Astrocyte (in vitro differentiated cells and primary cell): ENCODE measurements at regions not wholly inside any gene's neighbourhood (a gene's known extent, or its start where the extent isn't known, plus 50 kb on each side); places are given as distances from the start of the nearest gene placed in this dataset.

ENCODE experiments used
- DNase-seq: peaks from one replicate; pipeline ENCODE4 v3.0.0-alpha.2; 2010; ENCODE audit warnings: low read depth
- FAIRE-seq: peaks from 2 replicates; lab custom pipeline; 2011; peaks lifted over from hg19 to GRCh38; lab: Jason Lieb, UNC
- H2AFZ ChIP-seq: 2 replicates; pipeline ENCODE4 v1.6.0; 2012; ENCODE audit warnings: low read depth, low read length, inconsistent platforms
- H3K27ac ChIP-seq: 2 replicates; pipeline ENCODE4 v1.5.1; 2011; ENCODE audit warnings: low read depth, low read length, inconsistent platforms
- H3K27me3 ChIP-seq: 2 replicates; pipeline ENCODE4 v1.6.0; 2011; ENCODE audit warnings: low read length, inconsistent platforms; ENCODE audit not compliant: insufficient read depth
- H3K36me3 ChIP-seq: 2 replicates; pipeline ENCODE4 v1.5.1; 2011; ENCODE audit warnings: low read length, inconsistent platforms; ENCODE audit not compliant: insufficient read depth
- H3K4me1 ChIP-seq: 2 replicates; pipeline ENCODE4 v1.5.1; 2011; ENCODE audit warnings: low read length, inconsistent platforms; ENCODE audit not compliant: insufficient read depth
- H3K4me2 ChIP-seq: 2 replicates; pipeline ENCODE4 v1.6.0; 2012; ENCODE audit warnings: low read length, inconsistent platforms
- H3K4me3 ChIP-seq: 2 replicates; pipeline ENCODE4 v1.5.1; 2011; ENCODE audit warnings: low read depth, mild to moderate bottlenecking, low read length, inconsistent platforms; ENCODE audit not compliant: insufficient read depth
- H3K79me2 ChIP-seq: 2 replicates; pipeline ENCODE4 v1.6.0; 2012; ENCODE audit warnings: mild to moderate bottlenecking, low read length, inconsistent platforms; ENCODE audit not compliant: insufficient read depth
- H3K9ac ChIP-seq: 2 replicates; pipeline ENCODE4 v1.6.0; 2012; ENCODE audit warnings: mild to moderate bottlenecking, low read length, inconsistent platforms
- H3K9me3 ChIP-seq: 2 replicates; pipeline ENCODE4 v1.5.1; 2012; ENCODE audit warnings: low read depth, mild to moderate bottlenecking, low read length, inconsistent platforms; ENCODE audit not compliant: insufficient read depth
- H4K20me1 ChIP-seq: 2 replicates; pipeline ENCODE4 v1.6.0; 2012; ENCODE audit warnings: low read length, inconsistent platforms; ENCODE audit not compliant: insufficient read depth
- H3K27ac Mint-ChIP-seq: one replicate; pipeline ENCODE4 v1.8.0; 2021; ENCODE audit warnings: mild to moderate bottlenecking, mixed read lengths; ENCODE audit not compliant: unreplicated experiment
- H3K27me3 Mint-ChIP-seq: one replicate; pipeline ENCODE4 v1.8.0; 2021; ENCODE audit warnings: low read depth, mixed read lengths; ENCODE audit not compliant: unreplicated experiment
- H3K36me3 Mint-ChIP-seq: one replicate; pipeline ENCODE4 v1.8.0; 2021; ENCODE audit warnings: low read depth, mixed read lengths; ENCODE audit not compliant: unreplicated experiment
- H3K4me1 Mint-ChIP-seq: one replicate; pipeline ENCODE4 v1.8.0; 2021; ENCODE audit warnings: low read depth, mixed read lengths; ENCODE audit not compliant: unreplicated experiment
- H3K4me3 Mint-ChIP-seq: one replicate; pipeline ENCODE4 v1.8.0; 2021; ENCODE audit warnings: mild to moderate bottlenecking, moderate library complexity, mixed read lengths; ENCODE audit not compliant: unreplicated experiment
- H3K9me3 Mint-ChIP-seq: one replicate; pipeline ENCODE4 v1.8.0; 2021; ENCODE audit warnings: mild to moderate bottlenecking, mixed read lengths; ENCODE audit not compliant: unreplicated experiment
- EZH2 ChIP-seq: IDR thresholded peaks from 2 replicates; pipeline ENCODE4 v1.6.1; 2012; ENCODE audit warnings: mild to moderate bottlenecking, low read length, inconsistent platforms; ENCODE audit not compliant: insufficient read depth
- TF ChIP-seq, protein P1 (sequence below): IDR thresholded peaks from 2 replicates; pipeline ENCODE4 v1.5.1; 2011; ENCODE audit warnings: low read depth, mild to moderate bottlenecking, inconsistent platforms, low read length, moderate library complexity; ENCODE audit not compliant: insufficient read depth

DNA sequence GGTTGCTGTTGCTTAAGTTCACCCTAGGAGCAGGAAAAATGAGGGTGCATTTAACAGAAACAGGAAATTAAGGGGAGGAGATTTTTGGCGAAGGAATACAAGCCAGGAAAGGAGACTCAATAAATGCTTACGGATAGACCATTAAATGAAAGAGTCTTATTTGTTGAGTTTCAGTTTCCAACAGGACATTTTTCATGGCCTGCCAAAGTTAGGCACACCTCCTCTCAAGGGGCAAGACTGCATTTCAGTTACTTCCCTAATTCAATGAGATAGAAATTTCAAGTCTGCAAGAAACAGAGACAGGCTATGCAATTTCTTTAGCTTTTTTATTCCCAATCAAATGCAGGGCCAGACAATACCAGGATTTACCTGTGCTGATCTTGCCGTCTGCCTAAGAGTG, 394.7 kb upstream of the KLHL29 start:
- H3K36me3 ChIP-seq = no peaks in the 10 kb centered on the region
- H3K4me2 ChIP-seq = no peak overlapping the region
- H3K36me3 Mint-ChIP-seq = no peaks in the 10 kb centered on the region
- no peaks in the 10 kb centered on the region for H3K4me1 ChIP-seq
- peaks cover 3% of the 10 kb centered on the region for H3K27me3 Mint-ChIP-seq
- no peaks in the 10 kb centered on the region for H4K20me1 ChIP-seq
- no peaks in the 10 kb centered on the region for H3K27me3 ChIP-seq
- no peaks in the 10 kb centered on the region for H3K79me2 ChIP-seq
- FAIRE-seq (no peak), DNase-seq (no peak)
- no peak overlapping the region for H3K4me3 ChIP-seq
- H3K4me3 Mint-ChIP-seq = no peak overlapping the region
- H2AFZ ChIP-seq = no peak overlapping the region
- no peaks in the 10 kb centered on the region for H3K9me3 Mint-ChIP-seq
- no peak overlapping the region for H3K9ac ChIP-seq
- no peak for TF ChIP-seq EZH2
- TF ChIP-seq, protein P1, sequence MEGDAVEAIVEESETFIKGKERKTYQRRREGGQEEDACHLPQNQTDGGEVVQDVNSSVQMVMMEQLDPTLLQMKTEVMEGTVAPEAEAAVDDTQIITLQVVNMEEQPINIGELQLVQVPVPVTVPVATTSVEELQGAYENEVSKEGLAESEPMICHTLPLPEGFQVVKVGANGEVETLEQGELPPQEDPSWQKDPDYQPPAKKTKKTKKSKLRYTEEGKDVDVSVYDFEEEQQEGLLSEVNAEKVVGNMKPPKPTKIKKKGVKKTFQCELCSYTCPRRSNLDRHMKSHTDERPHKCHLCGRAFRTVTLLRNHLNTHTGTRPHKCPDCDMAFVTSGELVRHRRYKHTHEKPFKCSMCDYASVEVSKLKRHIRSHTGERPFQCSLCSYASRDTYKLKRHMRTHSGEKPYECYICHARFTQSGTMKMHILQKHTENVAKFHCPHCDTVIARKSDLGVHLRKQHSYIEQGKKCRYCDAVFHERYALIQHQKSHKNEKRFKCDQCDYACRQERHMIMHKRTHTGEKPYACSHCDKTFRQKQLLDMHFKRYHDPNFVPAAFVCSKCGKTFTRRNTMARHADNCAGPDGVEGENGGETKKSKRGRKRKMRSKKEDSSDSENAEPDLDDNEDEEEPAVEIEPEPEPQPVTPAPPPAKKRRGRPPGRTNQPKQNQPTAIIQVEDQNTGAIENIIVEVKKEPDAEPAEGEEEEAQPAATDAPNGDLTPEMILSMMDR = no peak
- no peak overlapping the region for H3K27ac Mint-ChIP-seq
- no peak overlapping the region for H3K27ac ChIP-seq
- no peaks in the 10 kb centered on the region for H3K4me1 Mint-ChIP-seq
- no peaks in the 10 kb centered on the region for H3K9me3 ChIP-seq

DNA sequence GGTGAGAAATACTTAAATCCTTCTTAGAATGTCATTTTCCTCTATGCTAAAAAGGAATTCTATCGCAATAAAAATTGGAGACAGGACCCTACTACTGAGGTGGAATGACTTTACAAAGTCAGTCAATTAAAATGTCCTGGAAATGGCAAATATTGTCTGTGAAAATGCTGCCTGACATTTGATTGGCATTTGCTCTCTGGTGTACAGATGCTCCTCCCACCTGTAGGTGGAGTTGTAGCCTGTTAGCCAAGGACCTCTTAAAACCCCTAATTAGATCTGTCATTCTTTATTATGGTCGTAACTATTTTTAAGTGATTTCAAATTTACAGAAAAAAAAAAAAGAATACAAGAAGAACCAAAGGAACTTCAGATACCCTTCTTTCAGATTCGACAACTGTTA, 393.1 kb upstream of the KLHL29 start:
- Histone ChIP-seq H3K4me3 (no peak overlapping the region), H3K27ac (no peak overlapping the region), H3K36me3 (no peaks in the 10 kb centered on the region), H4K20me1 (no peaks in the 10 kb centered on the region), H3K9ac (no peak overlapping the region), H3K4me1 (no peaks in the 10 kb centered on the region), H3K27me3 (no peaks in the 10 kb centered on the region), H2AFZ (no peak overlapping the region), H3K9me3 (no peaks in the 10 kb centered on the region), H3K4me2 (no peak overlapping the region), H3K79me2 (no peaks in the 10 kb centered on the region)
- no peak for FAIRE-seq
- Mint-ChIP-seq H3K27me3 (peaks cover 3% of the 10 kb centered on the region), H3K4me3 (no peak overlapping the region), H3K36me3 (no peaks in the 10 kb centered on the region), H3K4me1 (no peaks in the 10 kb centered on the region), H3K27ac (no peak overlapping the region), H3K9me3 (no peaks in the 10 kb centered on the region)
- TF ChIP-seq, protein P1 = no peak
- DNase-seq = no peak

DNA sequence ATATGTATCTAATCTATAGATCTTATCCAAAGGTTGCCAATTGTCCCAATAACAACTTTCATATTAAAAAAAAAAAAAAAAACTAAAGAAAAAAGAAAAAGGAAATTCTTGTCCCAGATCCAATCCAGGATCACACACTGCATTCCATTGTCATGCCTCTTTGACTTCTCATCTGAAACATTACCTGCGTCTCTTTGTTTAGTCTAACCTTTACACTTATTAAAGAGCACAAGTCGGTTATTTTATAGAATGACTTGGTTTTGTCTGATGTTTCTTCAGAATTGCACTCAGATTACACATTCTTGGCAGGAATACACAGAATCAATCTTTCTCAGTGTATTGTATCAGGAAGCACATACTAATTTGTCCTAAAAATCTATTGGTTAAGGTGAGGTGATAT, 392.5 kb upstream of the KLHL29 start:
- H3K4me2 ChIP-seq = no peak overlapping the region
- no peaks in the 10 kb centered on the region for H3K79me2 ChIP-seq
- H3K27me3 ChIP-seq = no peaks in the 10 kb centered on the region
- Mint-ChIP-seq H3K27ac (no peak overlapping the region), H3K27me3 (peaks cover 3% of the 10 kb centered on the region), H3K9me3 (no peaks in the 10 kb centered on the region), H3K36me3 (no peaks in the 10 kb centered on the region), H3K4me1 (no peaks in the 10 kb centered on the region), H3K4me3 (no peak overlapping the region)
- H3K27ac ChIP-seq = no peak overlapping the region
- DNase-seq (no peak), FAIRE-seq (no peak)
- no peaks in the 10 kb centered on the region for H3K9me3 ChIP-seq
- H3K4me3 ChIP-seq = no peak overlapping the region
- H3K36me3 ChIP-seq = no peaks in the 10 kb centered on the region
- no peaks in the 10 kb centered on the region for H3K4me1 ChIP-seq
- no peak overlapping the region for H3K9ac ChIP-seq
- TF ChIP-seq EZH2 = no peak
- TF ChIP-seq, protein P1 = no peak
- H4K20me1 ChIP-seq = no peaks in the 10 kb centered on the region
- H2AFZ ChIP-seq = no peak overlapping the region
